ENCODE measurements at regions not wholly inside any gene's neighbourhood (a gene's known extent, or its start where the extent isn't known, plus 50 kb on each side); places are given as distances from the start of the nearest gene placed in this dataset.

DNA sequence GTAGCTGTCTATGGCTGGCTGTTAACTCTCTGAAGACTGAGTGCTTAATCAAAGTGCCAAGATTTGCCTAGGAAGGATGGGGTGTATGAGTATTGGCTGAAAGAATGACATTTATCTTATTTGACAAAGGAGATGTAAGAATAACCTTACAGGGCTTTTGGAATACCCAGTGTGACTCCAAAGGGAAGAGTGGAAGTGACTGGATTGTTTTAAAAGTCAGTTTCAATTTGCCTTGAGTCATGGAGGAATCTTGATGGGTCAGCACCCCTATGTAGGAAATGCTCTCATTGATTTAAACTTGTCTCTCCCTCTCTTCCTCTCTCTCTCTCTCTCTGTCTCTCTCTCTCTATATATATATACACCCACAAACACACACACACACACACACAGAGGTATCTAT lies 118.4 kb upstream of the CLDN10 start:
- TF ChIP-seq ZNF274 (IDR thresholded peaks at IDR 0.05; ENCODE audit: low read depth, low read length) (no peak), SUZ12 (IDR thresholded peaks at IDR 0.05; ENCODE audit: extremely low read depth, insufficient read depth, insufficient read length) (no peak), YY1 (IDR thresholded peaks at IDR 0.05; ENCODE audit: insufficient read depth, insufficient read length) (no peak)
- Histone ChIP-seq H3K27me3 (ENCODE audit: insufficient read depth, insufficient read length) (no peaks in the 10 kb centered on the region), H3K4me3 (ENCODE audit: insufficient read length, low read depth) (no peak overlapping the region), H3K36me3 (ENCODE audit: insufficient read depth, insufficient read length, low read length) (no peaks in the 10 kb centered on the region), H3K9me3 (ENCODE audit: insufficient read depth, low read length) (no peaks in the 10 kb centered on the region), H3K9ac (ENCODE audit: insufficient read length, low read depth) (no peak overlapping the region), H3K4me1 (ENCODE audit: insufficient read depth, insufficient read length) (no peaks in the 10 kb centered on the region)
- no peak for DNase-seq (ENCODE audit: low read depth, low spot score)

DNA sequence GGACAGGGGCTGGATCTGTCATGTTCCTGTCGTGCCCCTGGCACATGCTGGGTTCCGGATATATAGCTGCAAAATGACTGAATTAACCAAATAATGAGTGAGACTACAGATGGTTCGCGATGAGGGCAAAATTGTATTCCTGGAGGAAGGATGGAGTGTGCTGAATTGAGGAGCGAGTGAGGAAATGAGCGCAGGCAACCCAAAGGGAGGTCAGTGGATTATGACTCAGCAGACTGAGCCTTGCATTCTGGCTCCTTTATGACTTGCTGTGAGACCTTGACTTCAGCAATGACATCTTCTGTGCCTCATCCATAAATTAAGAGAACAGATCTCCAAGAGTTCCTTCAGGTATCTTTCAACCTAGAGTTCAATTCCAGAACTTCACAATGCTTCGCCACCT lies 115.0 kb upstream of the CLDN10 start:
- no peak overlapping the region for H3K9ac ChIP-seq (ENCODE audit: insufficient read length, low read depth)
- H3K9me3 ChIP-seq (ENCODE audit: insufficient read depth, low read length): no peaks in the 10 kb centered on the region
- H3K27me3 ChIP-seq (ENCODE audit: insufficient read depth, insufficient read length): no peaks in the 10 kb centered on the region
- no peak for DNase-seq (ENCODE audit: low read depth, low spot score)
- H3K4me1 ChIP-seq (ENCODE audit: insufficient read depth, insufficient read length): no peaks in the 10 kb centered on the region
- TF ChIP-seq YY1 (IDR thresholded peaks at IDR 0.05; ENCODE audit: insufficient read depth, insufficient read length) (no peak), SUZ12 (IDR thresholded peaks at IDR 0.05; ENCODE audit: extremely low read depth, insufficient read depth, insufficient read length) (no peak), ZNF274 (IDR thresholded peaks at IDR 0.05; ENCODE audit: low read depth, low read length) (no peak)
- no peaks in the 10 kb centered on the region for H3K36me3 ChIP-seq (ENCODE audit: insufficient read depth, insufficient read length, low read length)
- no peak overlapping the region for H3K4me3 ChIP-seq (ENCODE audit: insufficient read length, low read depth)

DNA sequence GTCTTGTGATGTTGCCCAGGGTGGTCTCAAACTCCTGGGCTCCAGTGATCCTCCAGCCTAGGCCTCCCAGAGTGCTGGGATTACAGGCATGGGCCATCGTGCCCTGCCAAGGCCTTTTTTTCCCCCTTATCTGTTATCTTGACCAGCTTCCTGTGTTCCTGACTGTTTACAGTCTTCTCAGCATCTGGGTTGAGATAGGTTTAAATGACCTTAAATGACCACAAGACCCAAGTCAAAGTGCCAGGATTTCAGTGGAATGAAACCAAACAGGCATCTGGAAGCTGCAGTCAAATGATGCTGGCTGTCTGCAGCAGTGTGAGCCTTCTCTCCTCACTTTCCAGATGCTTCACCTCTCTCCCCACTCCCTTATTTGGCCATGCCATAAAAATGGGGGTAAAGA lies 114.2 kb upstream of the CLDN10 start:
- H3K9ac ChIP-seq (ENCODE audit: insufficient read length, low read depth): no peak overlapping the region
- no peak overlapping the region for H3K4me3 ChIP-seq (ENCODE audit: insufficient read length, low read depth)
- no peak for DNase-seq (ENCODE audit: low read depth, low spot score)
- H3K9me3 ChIP-seq (ENCODE audit: insufficient read depth, low read length): no peaks in the 10 kb centered on the region
- H3K4me1 ChIP-seq (ENCODE audit: insufficient read depth, insufficient read length): no peaks in the 10 kb centered on the region
- no peaks in the 10 kb centered on the region for H3K27me3 ChIP-seq (ENCODE audit: insufficient read depth, insufficient read length)
- TF ChIP-seq YY1 (IDR thresholded peaks at IDR 0.05; ENCODE audit: insufficient read depth, insufficient read length): no peak
- TF ChIP-seq ZNF274 (IDR thresholded peaks at IDR 0.05; ENCODE audit: low read depth, low read length): no peak
- no peak for TF ChIP-seq SUZ12 (IDR thresholded peaks at IDR 0.05; ENCODE audit: extremely low read depth, insufficient read depth, insufficient read length)
- no peaks in the 10 kb centered on the region for H3K36me3 ChIP-seq (ENCODE audit: insufficient read depth, insufficient read length, low read length)

DNA sequence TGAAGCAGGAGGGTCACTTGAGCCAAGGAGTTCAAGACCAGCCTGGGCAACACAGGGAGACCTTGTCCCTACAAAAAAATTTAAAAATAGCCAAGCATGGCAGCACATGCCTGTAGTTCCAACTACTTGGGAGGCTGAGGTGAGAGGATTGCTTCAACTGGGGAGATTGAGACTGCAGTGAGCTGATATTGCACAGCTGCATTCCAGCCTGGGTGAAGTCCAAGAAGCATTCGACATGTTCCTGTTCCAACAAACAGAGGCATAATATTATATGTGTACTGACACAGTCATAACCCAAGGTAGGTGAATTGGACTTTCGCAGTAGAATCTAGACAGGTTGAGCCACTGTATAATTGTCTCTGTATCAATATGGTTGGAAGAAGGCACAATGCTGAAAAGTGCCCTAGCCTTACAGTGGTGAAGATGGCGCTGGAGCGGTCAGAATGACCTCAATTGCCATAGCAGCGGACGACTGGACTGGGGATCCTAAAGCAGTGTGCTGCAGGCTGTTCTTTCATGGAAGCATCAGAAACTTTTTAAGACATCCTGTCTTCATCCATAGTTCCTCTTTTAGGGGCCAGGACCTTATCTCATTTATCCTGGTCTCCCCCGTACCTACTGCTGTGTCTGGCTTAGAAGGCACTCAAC lies 112.0 kb upstream of the CLDN10 start:
- no peak for DNase-seq (ENCODE audit: low read depth, low spot score)
- no peaks in the 10 kb centered on the region for H3K9me3 ChIP-seq (ENCODE audit: insufficient read depth, low read length)
- TF ChIP-seq SUZ12 (IDR thresholded peaks at IDR 0.05; ENCODE audit: extremely low read depth, insufficient read depth, insufficient read length): no peak
- H3K27me3 ChIP-seq (ENCODE audit: insufficient read depth, insufficient read length): no peaks in the 10 kb centered on the region
- H3K4me3 ChIP-seq (ENCODE audit: insufficient read length, low read depth): no peak overlapping the region
- no peak overlapping the region for H3K9ac ChIP-seq (ENCODE audit: insufficient read length, low read depth)
- no peaks in the 10 kb centered on the region for H3K36me3 ChIP-seq (ENCODE audit: insufficient read depth, insufficient read length, low read length)
- H3K4me1 ChIP-seq (ENCODE audit: insufficient read depth, insufficient read length): no peaks in the 10 kb centered on the region

DNA sequence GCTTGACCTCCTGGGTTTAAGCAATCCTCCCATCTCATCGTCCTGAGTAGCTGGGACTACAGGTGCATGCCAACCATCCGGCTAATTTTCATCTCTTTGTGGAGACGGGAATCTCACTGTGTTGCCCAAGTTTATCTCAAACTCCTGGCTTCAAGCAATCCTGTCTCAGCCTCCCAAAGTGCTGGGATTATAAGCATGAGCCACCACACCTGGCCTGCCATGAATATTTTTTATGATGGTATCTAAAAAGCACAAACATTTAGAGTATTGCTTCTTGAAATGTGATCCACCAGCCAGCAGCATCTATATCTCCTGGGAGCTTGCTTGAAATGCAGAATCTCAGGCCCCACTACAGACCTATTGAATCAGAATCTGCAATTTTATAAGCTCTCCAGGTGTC lies 111.2 kb upstream of the CLDN10 start:
- no peak for DNase-seq (ENCODE audit: low read depth, low spot score)
- no peaks in the 10 kb centered on the region for H3K27me3 ChIP-seq (ENCODE audit: insufficient read depth, insufficient read length)
- H3K4me1 ChIP-seq (ENCODE audit: insufficient read depth, insufficient read length): no peaks in the 10 kb centered on the region
- TF ChIP-seq SUZ12 (IDR thresholded peaks at IDR 0.05; ENCODE audit: extremely low read depth, insufficient read depth, insufficient read length) (no peak), YY1 (IDR thresholded peaks at IDR 0.05; ENCODE audit: insufficient read depth, insufficient read length) (no peak), ZNF274 (IDR thresholded peaks at IDR 0.05; ENCODE audit: low read depth, low read length) (no peak)
- H3K4me3 ChIP-seq (ENCODE audit: insufficient read length, low read depth): no peak overlapping the region
- no peak overlapping the region for H3K9ac ChIP-seq (ENCODE audit: insufficient read length, low read depth)
- no peaks in the 10 kb centered on the region for H3K36me3 ChIP-seq (ENCODE audit: insufficient read depth, insufficient read length, low read length)
- no peaks in the 10 kb centered on the region for H3K9me3 ChIP-seq (ENCODE audit: insufficient read depth, low read length)

DNA sequence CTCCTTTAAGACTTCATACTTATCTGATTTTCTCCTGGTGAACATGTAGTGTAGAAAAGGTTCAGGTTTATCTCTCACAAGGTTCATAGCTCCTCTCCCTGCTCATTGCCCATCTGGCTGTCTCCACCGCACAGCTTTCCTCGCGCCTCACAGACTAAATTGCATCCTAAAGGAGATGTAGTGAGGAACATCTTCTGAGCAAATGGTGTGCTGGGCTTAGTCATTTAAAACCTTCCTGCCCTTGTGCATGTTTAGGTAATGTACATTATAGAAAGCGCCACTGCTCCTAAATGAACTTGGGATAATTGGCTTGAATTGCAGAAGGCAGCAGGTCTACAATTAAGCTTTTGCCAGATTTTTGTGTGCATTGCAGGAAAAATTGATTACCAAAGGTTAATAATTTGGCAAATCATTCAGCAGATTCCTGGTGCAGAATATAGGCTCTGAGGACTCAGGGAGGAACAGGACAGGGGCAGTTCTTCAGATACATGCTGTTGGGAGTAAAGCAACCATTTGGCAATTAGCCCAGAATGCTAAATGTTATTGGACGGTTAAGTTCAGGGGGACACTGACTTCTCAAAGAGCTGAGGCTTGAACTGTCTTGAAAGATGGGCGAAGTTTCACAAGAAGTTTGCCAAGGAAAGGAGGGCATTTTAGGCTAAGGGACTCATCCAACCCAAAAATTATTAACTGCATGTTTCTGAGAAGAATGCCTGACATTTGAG lies 108.4 kb upstream of the CLDN10 start:
- no peak for TF ChIP-seq SUZ12 (IDR thresholded peaks at IDR 0.05; ENCODE audit: extremely low read depth, insufficient read depth, insufficient read length)
- no peak for TF ChIP-seq YY1 (IDR thresholded peaks at IDR 0.05; ENCODE audit: insufficient read depth, insufficient read length)
- TF ChIP-seq ZNF274 (IDR thresholded peaks at IDR 0.05; ENCODE audit: low read depth, low read length): no peak
- Histone ChIP-seq H3K36me3 (ENCODE audit: insufficient read depth, insufficient read length, low read length) (no peaks in the 10 kb centered on the region), H3K4me3 (ENCODE audit: insufficient read length, low read depth) (no peak overlapping the region), H3K9me3 (ENCODE audit: insufficient read depth, low read length) (no peaks in the 10 kb centered on the region), H3K9ac (ENCODE audit: insufficient read length, low read depth) (no peak overlapping the region), H3K27me3 (ENCODE audit: insufficient read depth, insufficient read length) (no peaks in the 10 kb centered on the region), H3K4me1 (ENCODE audit: insufficient read depth, insufficient read length) (peaks cover 5% of the 10 kb centered on the region)
- no peak for DNase-seq (ENCODE audit: low read depth, low spot score)

DNA sequence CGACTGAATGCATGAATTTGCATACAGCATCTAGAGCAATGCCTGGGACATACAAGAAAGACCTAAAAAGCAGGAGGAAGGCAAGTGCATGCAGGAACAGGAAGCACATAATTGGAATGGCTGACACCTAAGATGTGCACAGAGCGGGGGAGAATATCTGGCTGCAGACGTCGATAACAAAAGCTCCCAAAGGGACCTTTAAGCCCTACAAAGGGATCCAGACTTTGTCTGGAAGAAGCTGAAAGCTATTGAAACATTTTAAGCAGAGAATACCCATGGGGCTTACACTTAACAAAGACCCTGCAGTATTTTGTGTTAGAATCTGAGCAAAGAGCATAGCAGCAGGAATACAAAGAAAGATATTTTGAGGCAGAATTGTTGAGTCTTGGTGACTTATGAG lies 107.4 kb upstream of the CLDN10 start:
- Histone ChIP-seq H3K36me3 (ENCODE audit: insufficient read depth, insufficient read length, low read length) (no peaks in the 10 kb centered on the region), H3K9me3 (ENCODE audit: insufficient read depth, low read length) (no peaks in the 10 kb centered on the region), H3K27me3 (ENCODE audit: insufficient read depth, insufficient read length) (no peaks in the 10 kb centered on the region), H3K4me1 (ENCODE audit: insufficient read depth, insufficient read length) (peaks cover 5% of the 10 kb centered on the region), H3K4me3 (ENCODE audit: insufficient read length, low read depth) (no peak overlapping the region), H3K9ac (ENCODE audit: insufficient read length, low read depth) (no peak overlapping the region)
- DNase-seq (ENCODE audit: low read depth, low spot score): no peak
- TF ChIP-seq SUZ12 (IDR thresholded peaks at IDR 0.05; ENCODE audit: extremely low read depth, insufficient read depth, insufficient read length): no peak
- no peak for TF ChIP-seq YY1 (IDR thresholded peaks at IDR 0.05; ENCODE audit: insufficient read depth, insufficient read length)
- TF ChIP-seq ZNF274 (IDR thresholded peaks at IDR 0.05; ENCODE audit: low read depth, low read length): no peak

Data from NT2/D1 (cell line).